ENCODE measurements at regions not wholly inside any gene's neighbourhood (a gene's known extent, or its start where the extent isn't known, plus 50 kb on each side); places are given as distances from the start of the nearest gene placed in this dataset.

- Histone ChIP-seq H2AFZ (ENCODE audit: low read length) (no peak overlapping the region), H3F3A (ENCODE audit: low read length, unreplicated experiment) (no peaks in the 10 kb centered on the region), H3K4me2 (ENCODE audit: low read length) (no peak overlapping the region), H3K4me1 (ENCODE audit: insufficient read depth, low read length) (peaks cover 32% of the 10 kb centered on the region), H3K27me3 (ENCODE audit: low read length) (no peaks in the 10 kb centered on the region), H3K9me2 (replicated peaks; ENCODE audit: low read length) (no peaks in the 10 kb centered on the region), H3K36me3 (ENCODE audit: low read depth, low read length) (no peaks in the 10 kb centered on the region), H3K9ac (ENCODE audit: low read length) (no peak overlapping the region), H3K27ac (ENCODE audit: low read length) (no peak overlapping the region), H4K20me1 (ENCODE audit: low read length) (no peaks in the 10 kb centered on the region), H3K4me3 (ENCODE audit: low read length) (no peak overlapping the region), H3K79me2 (ENCODE audit: low read length) (no peaks in the 10 kb centered on the region), H3K9me3 (ENCODE audit: low read length) (no peaks in the 10 kb centered on the region)
- BruUV-seq (replicated peaks), result no TSS peak
- POLR2A ChIA-PET (ENCODE audit: unreplicated experiment), result no interaction called here
- intact Hi-C loops (cut with micrococcal nuclease), result no loop called here
- no peak for TF ChIP-seq EZH2phosphoT487 (IDR thresholded peaks at IDR 0.05; ENCODE audit: borderline replicate concordance, low read length)
- TF ChIP-seq EZH2 (IDR thresholded peaks at IDR 0.05; ENCODE audit: low read length, unreplicated experiment), result no peak
- TF ChIP-seq CTCF (conservative IDR thresholded peaks at IDR 0.05; ENCODE audit: low read depth, low read length), result no peak
- ATAC-seq, result no peak
- no peak for DNase-seq
- CTCF ChIA-PET, result no interaction called here
Measured at GRCh38 chr12:114885501-114885900, 201.5 kb upstream of the TBX3 start.

- intact Hi-C loops (cut with micrococcal nuclease), result no loop called here
- no peaks in the 10 kb centered on the region for H3K79me2 ChIP-seq (ENCODE audit: low read length)
- CTCF ChIA-PET, result interaction anchor here (0.6 kb wide), 1 partner anchor 878 kb away, joined by 3 read pairs; no protein-coding TSS in a partner anchor
- no peaks in the 10 kb centered on the region for H3K36me3 ChIP-seq (ENCODE audit: low read depth, low read length)
- no peaks in the 10 kb centered on the region for H4K20me1 ChIP-seq (ENCODE audit: low read length)
- POLR2A ChIA-PET (ENCODE audit: unreplicated experiment), result interaction anchor here (0.6 kb wide), 2 partner anchors 61 to 200 kb away, joined by 3 read pairs; partner anchors contain the start of gene TBX3
- no peak for DNase-seq
- peak overlapping the region; percentile 27 for H3K4me2 ChIP-seq (ENCODE audit: low read length)
- no peak overlapping the region for H3K27ac ChIP-seq (ENCODE audit: low read length)
- no peak overlapping the region for H3K9ac ChIP-seq (ENCODE audit: low read length)
- no peaks in the 10 kb centered on the region for H3K9me3 ChIP-seq (ENCODE audit: low read length)
- no peak overlapping the region for H3K4me3 ChIP-seq (ENCODE audit: low read length)
- TF ChIP-seq EZH2 (IDR thresholded peaks at IDR 0.05; ENCODE audit: low read length, unreplicated experiment) (no peak), CTCF (conservative IDR thresholded peaks at IDR 0.05; ENCODE audit: low read depth, low read length) (no peak), EZH2phosphoT487 (IDR thresholded peaks at IDR 0.05; ENCODE audit: borderline replicate concordance, low read length) (no peak)
- no peaks in the 10 kb centered on the region for H3F3A ChIP-seq (ENCODE audit: low read length, unreplicated experiment)
- no peaks in the 10 kb centered on the region for H3K27me3 ChIP-seq (ENCODE audit: low read length)
- no TSS peak for BruUV-seq (replicated peaks)
- H3K4me1 ChIP-seq (ENCODE audit: insufficient read depth, low read length), result peaks cover 32% of the 10 kb centered on the region
- peak; percentile 12; the same call in 1 of the 2 replicates for ATAC-seq
- no peaks in the 10 kb centered on the region for H3K9me2 ChIP-seq (replicated peaks; ENCODE audit: low read length)
- H2AFZ ChIP-seq (ENCODE audit: low read length), result 0 out of 2 replicates have a peak overlapping the region, but pooled peaks have one; percentile 24
Measured at GRCh38 chr12:114884575-114884974, 200.6 kb upstream of the TBX3 start.

- POLR2A ChIA-PET (ENCODE audit: unreplicated experiment), result no interaction called here
- Histone ChIP-seq H3K79me2 (ENCODE audit: low read length) (no peaks in the 10 kb centered on the region), H3K4me3 (ENCODE audit: low read length) (no peak overlapping the region), H3K36me3 (ENCODE audit: low read depth, low read length) (no peaks in the 10 kb centered on the region), H3K4me1 (ENCODE audit: insufficient read depth, low read length) (peaks cover 14% of the 10 kb centered on the region; the same call in 1 of the 2 replicates), H3K27me3 (ENCODE audit: low read length) (no peaks in the 10 kb centered on the region), H3K4me2 (ENCODE audit: low read length) (no peak overlapping the region), H3K9ac (ENCODE audit: low read length) (no peak overlapping the region), H3K27ac (ENCODE audit: low read length) (no peak overlapping the region), H3K9me2 (replicated peaks; ENCODE audit: low read length) (no peaks in the 10 kb centered on the region), H3F3A (ENCODE audit: low read length, unreplicated experiment) (no peaks in the 10 kb centered on the region), H3K9me3 (ENCODE audit: low read length) (no peaks in the 10 kb centered on the region), H4K20me1 (ENCODE audit: low read length) (no peaks in the 10 kb centered on the region), H2AFZ (ENCODE audit: low read length) (no peak overlapping the region)
- CTCF ChIA-PET, result no interaction called here
- intact Hi-C loops (cut with micrococcal nuclease), result no loop called here
- no peak for DNase-seq
- ATAC-seq, result no peak
- TF ChIP-seq EZH2 (IDR thresholded peaks at IDR 0.05; ENCODE audit: low read length, unreplicated experiment) (no peak), CTCF (conservative IDR thresholded peaks at IDR 0.05; ENCODE audit: low read depth, low read length) (no peak), EZH2phosphoT487 (IDR thresholded peaks at IDR 0.05; ENCODE audit: borderline replicate concordance, low read length) (no peak)
- BruUV-seq (replicated peaks), result no TSS peak
Measured at GRCh38 chr12:114882083-114882482, 198.1 kb upstream of the TBX3 start.
